OCI-LY1 (cell line): ENCODE measurements at regions not wholly inside any gene's neighbourhood (a gene's known extent, or its start where the extent isn't known, plus 50 kb on each side); places are given as distances from the start of the nearest gene placed in this dataset.

Experiments used
- H2AFZ ChIP-seq: fragments of 200-600 bp; sonication (generic), shearing (Covaris generic); 2 replicates; pipeline ENCODE4 v1.6.0; 2014; ENCODE audit warnings: antibody characterized with exemption, mild to moderate bottlenecking, low read length
- H3F3A ChIP-seq: fragments of 200-600 bp; sonication (generic), shearing (Covaris generic); 2 replicates; pipeline ENCODE4 v1.6.0; 2014; ENCODE audit warnings: mild to moderate bottlenecking, antibody characterized with exemption, low read length, moderate library complexity; ENCODE audit not compliant: insufficient read depth
- H3K27ac ChIP-seq: fragments of 200-600 bp; sonication (generic); 2 replicates; pipeline ENCODE4 v1.5.1; 2014; ENCODE audit warnings: low read length, mixed run types, mild to moderate bottlenecking, low read depth; ENCODE audit not compliant: poor library complexity, severe bottlenecking
- H3K27me3 ChIP-seq: fragments of 200-600 bp; sonication (generic); 2 replicates; pipeline ENCODE4 v1.6.0; 2014; ENCODE audit warnings: antibody characterized with exemption, mild to moderate bottlenecking, low read length, moderate library complexity; ENCODE audit not compliant: insufficient read depth
- H3K36me3 ChIP-seq: fragments of 200-600 bp; sonication (generic); 2 replicates; pipeline ENCODE4 v1.6.1; 2014; ENCODE audit warnings: mild to moderate bottlenecking, antibody characterized with exemption, low read length, moderate library complexity, mixed read lengths; ENCODE audit not compliant: insufficient read depth
- H3K4me1 ChIP-seq: fragments of 200-600 bp; sonication (generic); 2 replicates; pipeline ENCODE4 v1.5.1; 2014; ENCODE audit warnings: mild to moderate bottlenecking, low read length, moderate library complexity; ENCODE audit not compliant: insufficient read depth, severe bottlenecking
- H3K4me2 ChIP-seq: fragments of 200-600 bp; sonication (generic), shearing (Covaris generic); 2 replicates; pipeline ENCODE4 v1.6.1; 2014; ENCODE audit warnings: low read length
- H3K4me3 ChIP-seq: fragments of 200-600 bp; sonication (generic); 2 replicates; pipeline ENCODE4 v1.5.1; 2014; ENCODE audit warnings: low read length, low read depth, mild to moderate bottlenecking, mixed read lengths; ENCODE audit not compliant: poor library complexity, severe bottlenecking
- H3K79me2 ChIP-seq: fragments of 200-600 bp; shearing (Covaris generic); 2 replicates; pipeline ENCODE4 v1.6.1; 2016; ENCODE audit warnings: mixed run types, low read length, mixed read lengths; ENCODE audit not compliant: insufficient read depth
- H3K9ac ChIP-seq: fragments of 200-600 bp; sonication (generic), shearing (Covaris generic); 2 replicates; pipeline ENCODE4 v1.6.1; 2014; ENCODE audit warnings: mild to moderate bottlenecking, low read length, mixed read lengths
- H3K9me2 ChIP-seq: fragments of 200-600 bp; sonication (generic), shearing (Covaris generic); 2 replicates; pipeline ENCODE4 v1.6.1; 2014; ENCODE audit warnings: low read depth, mild to moderate bottlenecking, low read length, mixed read lengths
- H3K9me3 ChIP-seq: fragments of 200-600 bp; shearing (Covaris generic); 2 replicates; pipeline ENCODE4 v1.6.1; 2014; ENCODE audit warnings: low read length, mixed read lengths
- H4K20me1 ChIP-seq: fragments of 200-600 bp; sonication (generic), shearing (Covaris generic); 2 replicates; pipeline ENCODE4 v1.6.0; 2016; ENCODE audit warnings: mild to moderate bottlenecking, low read length; ENCODE audit not compliant: insufficient read depth
- EZH2 ChIP-seq: fragments of 200-600 bp; sonication (generic), shearing (Covaris generic); IDR thresholded peaks from 2 replicates; pipeline ENCODE4 v1.8.0; 2017; ENCODE audit warnings: borderline replicate concordance, mixed run types, mild to moderate bottlenecking, antibody characterized with exemption, low read length, moderate library complexity, mixed read lengths
- TF ChIP-seq, protein P1 (sequence below): fragments of 200-600 bp; sonication (generic), shearing (Covaris generic); IDR thresholded peaks from 2 replicates; pipeline ENCODE4 v1.5.1; 2017; ENCODE audit warnings: mild to moderate bottlenecking, antibody characterized with exemption, low read length, moderate library complexity, mixed read lengths

DNA sequence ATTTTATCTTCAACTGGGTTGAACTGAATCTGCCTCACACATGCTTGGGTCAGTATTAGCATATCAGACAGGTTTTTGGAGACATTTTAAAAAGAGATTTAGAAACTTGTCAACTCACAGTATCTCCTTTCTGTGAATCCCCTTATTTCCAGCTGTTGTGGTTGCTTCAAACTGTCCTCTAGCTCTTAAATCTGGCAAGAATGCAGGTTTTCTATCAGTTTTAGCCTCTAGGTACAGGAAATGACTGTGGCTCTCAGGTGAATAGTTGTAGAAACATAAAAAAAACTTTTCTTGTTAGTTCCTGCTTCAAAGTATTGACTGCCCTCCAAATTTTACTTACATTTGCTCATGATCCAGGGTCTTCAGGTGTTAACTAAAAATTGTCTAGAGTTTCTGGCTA, 495.7 kb upstream of the TMPRSS15 start:
- Histone ChIP-seq H3F3A (no peaks in the 10 kb centered on the region), H2AFZ (no peak overlapping the region), H3K79me2 (no peaks in the 10 kb centered on the region), H3K27ac (no peak overlapping the region), H3K4me2 (no peak overlapping the region), H3K9me2 (no peaks in the 10 kb centered on the region), H3K9me3 (no peaks in the 10 kb centered on the region), H3K4me1 (no peaks in the 10 kb centered on the region), H3K4me3 (no peak overlapping the region), H4K20me1 (no peaks in the 10 kb centered on the region), H3K9ac (no peak overlapping the region), H3K36me3 (no peaks in the 10 kb centered on the region), H3K27me3 (no peaks in the 10 kb centered on the region)
- TF ChIP-seq, protein P1, sequence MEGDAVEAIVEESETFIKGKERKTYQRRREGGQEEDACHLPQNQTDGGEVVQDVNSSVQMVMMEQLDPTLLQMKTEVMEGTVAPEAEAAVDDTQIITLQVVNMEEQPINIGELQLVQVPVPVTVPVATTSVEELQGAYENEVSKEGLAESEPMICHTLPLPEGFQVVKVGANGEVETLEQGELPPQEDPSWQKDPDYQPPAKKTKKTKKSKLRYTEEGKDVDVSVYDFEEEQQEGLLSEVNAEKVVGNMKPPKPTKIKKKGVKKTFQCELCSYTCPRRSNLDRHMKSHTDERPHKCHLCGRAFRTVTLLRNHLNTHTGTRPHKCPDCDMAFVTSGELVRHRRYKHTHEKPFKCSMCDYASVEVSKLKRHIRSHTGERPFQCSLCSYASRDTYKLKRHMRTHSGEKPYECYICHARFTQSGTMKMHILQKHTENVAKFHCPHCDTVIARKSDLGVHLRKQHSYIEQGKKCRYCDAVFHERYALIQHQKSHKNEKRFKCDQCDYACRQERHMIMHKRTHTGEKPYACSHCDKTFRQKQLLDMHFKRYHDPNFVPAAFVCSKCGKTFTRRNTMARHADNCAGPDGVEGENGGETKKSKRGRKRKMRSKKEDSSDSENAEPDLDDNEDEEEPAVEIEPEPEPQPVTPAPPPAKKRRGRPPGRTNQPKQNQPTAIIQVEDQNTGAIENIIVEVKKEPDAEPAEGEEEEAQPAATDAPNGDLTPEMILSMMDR: no peak
- TF ChIP-seq EZH2: no peak

DNA sequence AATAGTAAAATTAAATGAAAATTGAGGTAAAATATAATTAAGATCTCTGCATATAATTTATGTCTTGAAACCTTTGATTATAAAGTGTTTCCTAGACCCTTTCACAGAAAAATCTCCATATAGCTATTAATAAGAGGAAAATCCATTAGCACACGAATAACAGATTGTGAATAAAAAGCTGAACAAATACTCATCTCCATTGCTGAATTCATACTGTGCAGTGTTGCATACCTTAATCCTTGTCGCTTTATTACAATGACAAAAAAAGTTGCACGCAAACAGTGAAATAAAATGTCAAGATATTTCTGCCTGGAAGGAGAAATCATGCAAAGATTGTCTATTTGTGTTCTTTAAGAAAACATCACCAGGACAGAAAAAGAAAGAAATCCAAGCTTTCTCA, 499.1 kb upstream of the TMPRSS15 start:
- H3K79me2 ChIP-seq: no peaks in the 10 kb centered on the region
- H3K27ac ChIP-seq: no peak overlapping the region
- H3K4me1 ChIP-seq: no peaks in the 10 kb centered on the region
- no peaks in the 10 kb centered on the region for H3K9me2 ChIP-seq
- TF ChIP-seq, protein P1: no peak
- no peak for TF ChIP-seq EZH2
- no peak overlapping the region for H2AFZ ChIP-seq
- H3K9me3 ChIP-seq: no peaks in the 10 kb centered on the region
- no peaks in the 10 kb centered on the region for H3K27me3 ChIP-seq
- H3F3A ChIP-seq: no peaks in the 10 kb centered on the region
- H3K4me3 ChIP-seq: no peak overlapping the region
- H3K9ac ChIP-seq: no peak overlapping the region
- H3K4me2 ChIP-seq: no peak overlapping the region
- no peaks in the 10 kb centered on the region for H4K20me1 ChIP-seq
- H3K36me3 ChIP-seq: no peaks in the 10 kb centered on the region

DNA sequence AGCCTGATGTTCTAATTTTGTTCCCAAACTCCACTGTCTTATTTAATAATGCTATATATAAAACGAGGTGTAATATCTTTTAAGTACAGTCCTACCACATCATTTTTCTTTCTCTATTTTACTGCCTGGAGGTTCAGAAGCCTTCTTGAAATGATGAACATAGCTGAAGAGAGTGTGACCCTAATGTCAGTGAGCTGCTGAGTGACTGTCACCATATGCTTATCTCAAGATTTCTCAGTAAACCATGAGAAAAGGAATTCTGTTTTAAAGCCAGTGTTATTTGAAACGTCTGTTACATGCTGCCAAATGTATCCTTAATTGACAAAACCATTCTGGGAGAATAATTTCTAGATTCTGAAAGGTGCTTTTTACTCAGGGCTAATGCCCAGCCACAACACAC, 503.5 kb upstream of the TMPRSS15 start:
- Histone ChIP-seq H3K4me2 (no peak overlapping the region), H3K9ac (no peak overlapping the region), H3K79me2 (no peaks in the 10 kb centered on the region), H4K20me1 (no peaks in the 10 kb centered on the region), H3K4me3 (no peak overlapping the region), H3K27ac (no peak overlapping the region), H3K36me3 (no peaks in the 10 kb centered on the region), H2AFZ (no peak overlapping the region), H3F3A (no peaks in the 10 kb centered on the region), H3K27me3 (no peaks in the 10 kb centered on the region), H3K4me1 (no peaks in the 10 kb centered on the region), H3K9me2 (no peaks in the 10 kb centered on the region), H3K9me3 (no peaks in the 10 kb centered on the region)
- TF ChIP-seq EZH2: no peak
- TF ChIP-seq, protein P1: no peak
